Activated CD4-positive, alpha-beta T cell treated with anti-CD3 and anti-CD28 coated beads for 36 hours (primary cell): ENCODE measurements at regions not wholly inside any gene's neighbourhood (a gene's known extent, or its start where the extent isn't known, plus 50 kb on each side); places are given as distances from the start of the nearest gene placed in this dataset.
A peak's percentile ranks its signal among the peaks of the same experiment; 100 is the strongest.
"Not testable (repeated sequence)": the region's sequence is repeated elsewhere in the genome, so short reads cannot be mapped to it uniquely, and the experiment has no call there.

Source experiments
- ATAC-seq: fragments of 200-7000 bp; cut with Tn5 transposase; one replicate; pipeline ENCODE4 v1.10.0; 2021; ENCODE audit warnings: mild to moderate bottlenecking, moderate library complexity
- CTCF ChIA-PET: fragments of 350-600 bp; sonication (Branson Sonifier 250); formaldehyde crosslinking; loops from one replicate; lab custom pipeline; 2021; ENCODE audit warnings: antibody characterized with exemption; lab: Charles Lee
- POLR2A ChIA-PET: fragments of 350-600 bp; sonication (Branson Sonifier 250); formaldehyde crosslinking; loops from one replicate; lab custom pipeline; 2021; ENCODE audit warnings: antibody characterized with exemption, inconsistent platforms; lab: Charles Lee
- DNase-seq: peaks from one replicate; pipeline ENCODE4 v3.0.0-alpha.2; 2020
- H3K27ac Mint-ChIP-seq: one replicate; pipeline ENCODE4 v1.8.0; 2021; ENCODE audit warnings: mixed read lengths
- H3K27me3 Mint-ChIP-seq: one replicate; pipeline ENCODE4 v1.8.0; 2021; ENCODE audit warnings: mixed read lengths
- H3K36me3 Mint-ChIP-seq: one replicate; pipeline ENCODE4 v1.8.0; 2021; ENCODE audit warnings: low read depth, mixed read lengths
- H3K4me1 Mint-ChIP-seq: one replicate; pipeline ENCODE4 v1.8.0; 2021; ENCODE audit warnings: mixed read lengths
- H3K4me3 Mint-ChIP-seq: one replicate; pipeline ENCODE4 v1.8.0; 2021; ENCODE audit warnings: mild to moderate bottlenecking, moderate library complexity, mixed read lengths
- H3K9me3 Mint-ChIP-seq: one replicate; pipeline ENCODE4 v1.8.0; 2021; ENCODE audit warnings: low read depth, mixed read lengths
- intact Hi-C, 2 experiments: fragments of 100-400 bp; cut with DNase I in 1 of 2; cut with micrococcal nuclease in 1 of 2; formaldehyde crosslinking; loops; one replicate each; pipeline versions ENCODE4 v1.14.2 to v1.15.1; 2022 to 2024; cut with DNase I, micrococcal nuclease

- ATAC-seq, DNase-seq, H3K36me3 Mint-ChIP-seq, intact Hi-C loops, POLR2A ChIA-PET, H3K27ac Mint-ChIP-seq, CTCF ChIA-PET, H3K27me3 Mint-ChIP-seq, H3K4me3 Mint-ChIP-seq, H3K4me1 Mint-ChIP-seq, H3K9me3 Mint-ChIP-seq: not testable (repeated sequence)
Measured at GRCh38 chr1:234818040-234818387, 208.0 kb upstream of the IRF2BP2 start.

GRCh38 chr1:234817313-234818039, 207.5 kb upstream of the IRF2BP2 start:
- ATAC-seq, intact Hi-C loops, H3K4me3 Mint-ChIP-seq, DNase-seq, H3K9me3 Mint-ChIP-seq, H3K27me3 Mint-ChIP-seq, CTCF ChIA-PET, H3K4me1 Mint-ChIP-seq, H3K36me3 Mint-ChIP-seq, H3K27ac Mint-ChIP-seq, POLR2A ChIA-PET: not testable (repeated sequence)

- H3K36me3 Mint-ChIP-seq, DNase-seq, intact Hi-C loops, H3K9me3 Mint-ChIP-seq, ATAC-seq, H3K4me3 Mint-ChIP-seq, H3K27me3 Mint-ChIP-seq, POLR2A ChIA-PET, H3K27ac Mint-ChIP-seq, CTCF ChIA-PET, H3K4me1 Mint-ChIP-seq: not testable (repeated sequence)
Measured at GRCh38 chr1:234816864-234817263, 206.9 kb upstream of the IRF2BP2 start.

- H3K4me3 Mint-ChIP-seq, DNase-seq, H3K27me3 Mint-ChIP-seq, POLR2A ChIA-PET, H3K4me1 Mint-ChIP-seq, ATAC-seq, H3K36me3 Mint-ChIP-seq, intact Hi-C loops, H3K9me3 Mint-ChIP-seq, CTCF ChIA-PET, H3K27ac Mint-ChIP-seq: not testable (repeated sequence)
Measured at GRCh38 chr1:234816186-234816851, 206.3 kb upstream of the IRF2BP2 start.

DNA sequence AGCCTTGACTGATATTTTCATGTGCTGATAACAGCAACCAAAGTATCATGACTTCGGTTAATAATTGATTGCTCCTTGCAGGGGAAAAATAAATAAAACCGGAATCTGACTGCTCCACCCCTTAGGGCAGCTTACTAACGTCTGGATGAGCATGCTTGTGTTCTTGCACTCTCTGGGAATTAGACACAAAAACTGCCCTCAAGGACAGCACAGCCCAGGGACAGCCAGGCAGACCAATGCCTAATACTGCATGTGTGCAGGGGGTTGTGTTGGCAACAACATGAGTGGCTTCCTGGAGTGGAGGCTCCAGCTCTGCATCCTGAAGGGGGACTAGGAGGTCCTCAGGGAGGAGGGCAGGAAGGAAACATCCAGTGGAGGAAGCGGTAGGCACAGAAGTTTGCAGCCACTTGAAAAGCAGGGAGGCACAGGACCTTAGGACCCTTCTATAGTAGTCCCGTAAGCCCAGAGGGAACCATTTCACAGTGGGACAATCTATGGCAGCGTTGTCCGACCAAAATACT, 205.4 kb upstream of the IRF2BP2 start:
- H3K27me3 Mint-ChIP-seq, intact Hi-C loops, H3K9me3 Mint-ChIP-seq, DNase-seq, ATAC-seq, H3K36me3 Mint-ChIP-seq, H3K4me3 Mint-ChIP-seq, H3K4me1 Mint-ChIP-seq, POLR2A ChIA-PET, CTCF ChIA-PET, H3K27ac Mint-ChIP-seq: not testable (repeated sequence)

- CTCF ChIA-PET, POLR2A ChIA-PET, H3K27me3 Mint-ChIP-seq, ATAC-seq, intact Hi-C loops, H3K9me3 Mint-ChIP-seq, DNase-seq, H3K27ac Mint-ChIP-seq, H3K4me3 Mint-ChIP-seq, H3K4me1 Mint-ChIP-seq, H3K36me3 Mint-ChIP-seq: not testable (repeated sequence)
Measured at GRCh38 chr1:234814235-234814634, 204.3 kb upstream of the IRF2BP2 start.

DNA sequence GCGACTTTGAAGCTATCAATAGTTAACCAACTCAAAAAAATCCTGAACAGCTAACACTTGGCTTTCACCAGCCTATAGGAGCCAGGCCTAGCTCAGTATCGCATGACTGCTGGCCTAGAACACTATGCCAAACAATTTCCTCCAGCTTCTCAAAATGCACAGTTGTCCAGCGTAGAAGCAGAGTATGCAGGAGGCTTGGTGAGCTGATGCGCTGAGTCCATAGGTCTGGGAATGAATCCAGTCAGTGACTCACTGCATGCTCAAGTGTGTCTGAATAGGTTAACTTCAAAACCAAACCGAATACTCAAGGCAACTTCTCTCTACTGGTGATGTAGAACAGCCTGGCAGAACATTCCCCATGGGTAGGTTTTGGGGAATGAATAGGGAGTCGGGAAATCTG, 201.8 kb upstream of the IRF2BP2 start:
- H3K4me3 Mint-ChIP-seq, ATAC-seq, POLR2A ChIA-PET, DNase-seq, H3K27me3 Mint-ChIP-seq, H3K4me1 Mint-ChIP-seq, H3K27ac Mint-ChIP-seq, H3K9me3 Mint-ChIP-seq, CTCF ChIA-PET, H3K36me3 Mint-ChIP-seq, intact Hi-C loops: not testable (repeated sequence)

DNA sequence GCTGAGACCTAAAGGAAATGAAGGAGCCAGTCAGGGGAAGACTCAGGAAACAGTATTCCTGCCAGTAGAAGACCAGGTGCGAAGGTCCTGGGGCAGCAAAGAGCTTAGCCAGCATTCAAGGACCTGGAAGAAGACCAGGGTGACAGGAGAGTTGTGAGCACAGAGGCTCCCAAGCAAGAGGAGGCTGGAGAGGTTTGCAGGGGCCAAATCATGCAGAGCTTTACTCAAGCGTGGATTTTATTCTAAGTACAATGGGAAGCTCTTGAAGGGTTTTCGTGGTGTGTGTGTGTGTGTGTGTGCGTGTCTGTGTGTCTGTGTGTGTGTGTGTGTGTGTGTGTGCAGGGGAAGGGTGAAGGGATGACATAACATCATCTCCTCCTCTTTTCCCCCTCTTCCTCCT, 200.7 kb upstream of the IRF2BP2 start:
- not testable (repeated sequence) for ATAC-seq, H3K27ac Mint-ChIP-seq

DNA sequence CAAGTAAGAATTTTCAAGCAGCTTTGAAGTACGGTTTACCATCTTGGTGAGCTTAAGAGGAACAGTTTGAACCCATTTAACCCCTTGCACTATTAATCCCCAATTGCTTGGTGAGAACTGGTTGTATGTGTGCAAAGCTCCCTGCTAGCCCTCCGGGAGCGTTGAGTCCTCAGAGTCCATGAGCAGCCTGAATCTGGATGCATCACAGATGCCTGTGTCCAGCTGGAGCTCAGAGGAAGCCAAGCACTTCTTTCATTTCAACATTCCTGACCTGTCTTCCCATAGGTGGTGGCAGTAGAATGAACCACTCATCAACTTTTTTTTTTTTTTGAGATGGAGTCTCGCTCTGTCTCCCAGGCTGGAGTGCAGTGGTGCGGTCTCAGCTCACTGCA, 199.9 kb upstream of the IRF2BP2 start:
- H3K4me1 Mint-ChIP-seq, H3K9me3 Mint-ChIP-seq, H3K4me3 Mint-ChIP-seq, ATAC-seq, DNase-seq, H3K27me3 Mint-ChIP-seq, intact Hi-C loops, CTCF ChIA-PET, H3K36me3 Mint-ChIP-seq, POLR2A ChIA-PET, H3K27ac Mint-ChIP-seq: not testable (repeated sequence)

More for the DNA sequence above, 200.7 kb upstream of the IRF2BP2 start:
- H3K4me3 Mint-ChIP-seq, H3K9me3 Mint-ChIP-seq, DNase-seq, CTCF ChIA-PET, H3K36me3 Mint-ChIP-seq, H3K27me3 Mint-ChIP-seq, H3K4me1 Mint-ChIP-seq, intact Hi-C loops, POLR2A ChIA-PET: not testable (repeated sequence)

DNA sequence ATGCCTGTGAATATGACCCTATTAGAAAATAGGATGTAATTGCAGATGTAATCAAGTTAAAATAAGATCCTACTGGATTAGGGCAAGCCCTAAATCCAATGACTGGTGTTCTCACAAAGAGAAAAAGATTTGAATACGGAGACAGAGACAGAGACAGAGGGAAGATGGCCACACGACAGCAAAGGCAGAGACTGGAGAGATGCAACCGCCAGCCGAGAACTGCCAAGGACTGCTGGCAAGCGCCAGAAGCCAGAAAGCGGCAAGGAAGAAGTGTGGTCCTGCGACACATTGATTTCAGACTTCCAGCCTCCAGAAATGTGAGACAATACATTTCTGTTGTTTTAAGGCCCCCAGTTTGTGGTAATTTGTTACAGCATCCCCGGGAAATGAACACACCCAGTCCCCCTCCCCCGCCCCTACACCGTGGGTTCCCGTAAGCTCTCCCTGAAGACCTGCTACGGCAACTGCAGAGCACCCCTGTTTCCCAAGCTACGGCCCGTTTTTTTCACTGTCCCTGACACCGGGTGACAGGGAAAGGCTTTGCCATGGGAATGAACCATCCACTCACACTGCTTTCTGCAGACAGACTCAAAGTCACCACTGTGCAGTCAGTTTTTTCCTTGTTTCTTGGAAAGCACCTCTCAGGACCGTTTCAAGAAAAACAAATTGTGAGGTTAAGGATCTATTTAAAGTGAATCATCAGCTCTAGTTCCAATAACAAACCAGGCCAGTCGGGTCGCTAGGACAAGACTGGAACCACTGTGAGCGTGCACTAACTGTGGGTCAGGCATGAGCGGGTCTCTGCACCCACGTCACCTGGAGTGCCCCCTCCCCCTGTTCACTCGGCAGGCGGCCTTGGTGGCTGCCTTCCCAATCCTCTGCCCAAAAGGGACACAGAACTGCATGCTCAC, 199.2 kb upstream of the IRF2BP2 start:
- H3K4me1 Mint-ChIP-seq, CTCF ChIA-PET: not testable (repeated sequence)

GRCh38 chr1:234808459-234808858, 198.5 kb upstream of the IRF2BP2 start:
- POLR2A ChIA-PET, H3K4me3 Mint-ChIP-seq, ATAC-seq, CTCF ChIA-PET, H3K4me1 Mint-ChIP-seq, H3K36me3 Mint-ChIP-seq, H3K27ac Mint-ChIP-seq, DNase-seq, intact Hi-C loops, H3K9me3 Mint-ChIP-seq, H3K27me3 Mint-ChIP-seq: not testable (repeated sequence)

More for the DNA sequence above, 199.2 kb upstream of the IRF2BP2 start:
- intact Hi-C loops, H3K36me3 Mint-ChIP-seq, POLR2A ChIA-PET, H3K27me3 Mint-ChIP-seq, H3K9me3 Mint-ChIP-seq, H3K4me3 Mint-ChIP-seq, H3K27ac Mint-ChIP-seq: not testable (repeated sequence)
- ATAC-seq (peak; percentile 81), DNase-seq (peak; percentile 20)
